Keratinocyte (primary cell): ENCODE measurements at regions not wholly inside any gene's neighbourhood (a gene's known extent, or its start where the extent isn't known, plus 50 kb on each side); places are given as distances from the start of the nearest gene placed in this dataset.

Source experiments
- CTCF ChIP-seq, 3 experiments: IDR thresholded peaks in 1 of 3; conservative IDR thresholded peaks in 1 of 3; optimal IDR thresholded peaks in 1 of 3; 2 replicates in 2 of 3; 3 replicates in 1 of 3; pipeline versions ENCODE3 to v1.5.1; 2011; ENCODE audit warnings: low read length in 3 of 3, mild to moderate bottlenecking in 3 of 3, moderate library complexity in 2 of 3, control low read depth in 1 of 3, inconsistent platforms in 1 of 3; ENCODE audit not compliant: insufficient read depth in 2 of 3; ENCODE audit errors: extremely low read depth in 1 of 3
- EZH2 ChIP-seq: IDR thresholded peaks from one replicate; pipeline ENCODE4 v1.6.1; 2012; ENCODE audit warnings: inconsistent platforms, mild to moderate bottlenecking, low read length, moderate library complexity

GRCh38 chr6:80674669-80675068, 568.2 kb downstream of the BCKDHB start:
- TF ChIP-seq CTCF (optimal IDR thresholded peaks at IDR 0.05 in 1 of 3, IDR thresholded peaks at IDR 0.05 in 1 of 3, conservative IDR thresholded peaks at IDR 0.05 in 1 of 3; ENCODE audit: extremely low read depth in 1 of 3, insufficient read depth in 2 of 3, low read length in 3 of 3) (no peak), EZH2 (no peak)
